Stimulated activated naive CD8-positive, alpha-beta T cell treated with anti-CD3 and anti-CD28 coated beads, Interleukin-15, amount 100 ng/mL, for 72 hours (primary cell): ENCODE measurements at regions not wholly inside any gene's neighbourhood (a gene's known extent, or its start where the extent isn't known, plus 50 kb on each side); places are given as distances from the start of the nearest gene placed in this dataset.

Experiments used
- ATAC-seq: fragments of 150-1000 bp; cut with Tn5 transposase; 2 replicates; pipeline ENCODE4 v1.10.0; 2021; ENCODE audit warnings: mild to moderate bottlenecking, moderate library complexity
- DNase-seq, 2 donors: peaks; one replicate each; pipeline ENCODE4 v3.0.0; 2021 to 2022
- H3K27ac Mint-ChIP-seq, 2 donors: one replicate each; pipeline ENCODE4 v1.8.0; 2022; ENCODE audit warnings: mild to moderate bottlenecking in 2 of 2, mixed read lengths in 2 of 2, moderate library complexity in 2 of 2
- H3K27me3 Mint-ChIP-seq: one replicate; pipeline ENCODE4 v1.8.0; 2022; ENCODE audit warnings: mixed read lengths
- H3K4me1 Mint-ChIP-seq: one replicate; pipeline ENCODE4 v1.8.0; 2022; ENCODE audit warnings: mild to moderate bottlenecking, mixed read lengths
- H3K4me3 Mint-ChIP-seq, 2 donors: one replicate each; pipeline ENCODE4 v1.8.0; 2022; ENCODE audit warnings: mild to moderate bottlenecking in 2 of 2, mixed read lengths in 2 of 2, moderate library complexity in 1 of 2
- H3K9me3 Mint-ChIP-seq, 2 donors: one replicate each; pipeline ENCODE4 v1.8.0; 2022; ENCODE audit warnings: mixed read lengths in 2 of 2

GRCh38 chr14:97943619-97944018 lies 1146.4 kb downstream of the VRK1 start:
- no peaks in the 10 kb centered on the region for H3K27me3 Mint-ChIP-seq
- DNase-seq (no peak), ATAC-seq (no peak)
- H3K9me3 Mint-ChIP-seq, result peaks cover 7 to 14% of the 10 kb centered on the region in 2 donors
- H3K27ac Mint-ChIP-seq, result peak overlapping the region in 1 of 2 donors; percentile 57
- no peak overlapping the region for H3K4me3 Mint-ChIP-seq
- H3K4me1 Mint-ChIP-seq, result peaks cover 26% of the 10 kb centered on the region

GRCh38 chr14:97944380-97944779 lies 1147.2 kb downstream of the VRK1 start:
- ATAC-seq (no peak), DNase-seq (no peak)
- peaks cover 7 to 11% of the 10 kb centered on the region in 2 donors for H3K9me3 Mint-ChIP-seq
- H3K4me3 Mint-ChIP-seq, result no peak overlapping the region
- peaks cover 26% of the 10 kb centered on the region for H3K4me1 Mint-ChIP-seq
- H3K27ac Mint-ChIP-seq, result no peak overlapping the region
- H3K27me3 Mint-ChIP-seq, result no peaks in the 10 kb centered on the region

- no peak for ATAC-seq
- H3K27ac Mint-ChIP-seq, result no peak overlapping the region
- H3K9me3 Mint-ChIP-seq, result peaks cover under 1 to 7% of the 10 kb centered on the region in 2 donors
- H3K27me3 Mint-ChIP-seq, result no peaks in the 10 kb centered on the region
- no peak overlapping the region for H3K4me3 Mint-ChIP-seq
- no peak for DNase-seq
- H3K4me1 Mint-ChIP-seq, result peaks cover 26% of the 10 kb centered on the region
Observed at GRCh38 chr14:97945631-97946030, 1148.4 kb downstream of the VRK1 start.

GRCh38 chr14:97946240-97946639 lies 1149.1 kb downstream of the VRK1 start:
- DNase-seq, result no peak
- Mint-ChIP-seq H3K4me3 (no peak overlapping the region), H3K27me3 (no peaks in the 10 kb centered on the region), H3K9me3 (peaks cover 0 to 7% of the 10 kb centered on the region in 2 donors), H3K27ac (no peak overlapping the region), H3K4me1 (peaks cover 26% of the 10 kb centered on the region)
- no peak for ATAC-seq

GRCh38 chr14:97946641-97947040 lies 1149.5 kb downstream of the VRK1 start:
- peaks cover 26% of the 10 kb centered on the region for H3K4me1 Mint-ChIP-seq
- H3K27ac Mint-ChIP-seq, result no peak overlapping the region
- no peak overlapping the region for H3K4me3 Mint-ChIP-seq
- peaks cover 0 to 6% of the 10 kb centered on the region in 2 donors for H3K9me3 Mint-ChIP-seq
- no peak for DNase-seq
- ATAC-seq, result no peak
- H3K27me3 Mint-ChIP-seq, result no peaks in the 10 kb centered on the region

- DNase-seq (no peak), ATAC-seq (no peak)
- Mint-ChIP-seq H3K4me3 (no peak overlapping the region), H3K4me1 (peaks cover 30% of the 10 kb centered on the region), H3K27ac (no peak overlapping the region), H3K27me3 (no peaks in the 10 kb centered on the region), H3K9me3 (no peaks in the 10 kb centered on the region)
Observed at GRCh38 chr14:97948841-97949240, 1151.7 kb downstream of the VRK1 start.

GRCh38 chr14:97956581-97957340 lies 1159.6 kb downstream of the VRK1 start:
- H3K27ac Mint-ChIP-seq, result no peak overlapping the region
- DNase-seq, result no peak

GRCh38 chr14:97959251-97959650 lies 1162.1 kb downstream of the VRK1 start:
- Mint-ChIP-seq H3K4me1 (peaks cover 31% of the 10 kb centered on the region), H3K27me3 (no peaks in the 10 kb centered on the region), H3K4me3 (no peak overlapping the region), H3K27ac (no peak overlapping the region), H3K9me3 (peaks cover 13 to 23% of the 10 kb centered on the region in 2 donors)
- ATAC-seq, result no peak
- DNase-seq, result no peak

More at GRCh38 chr14:97956581-97957340, 1159.6 kb downstream of the VRK1 start:
- peaks cover 32% of the 10 kb centered on the region for H3K4me1 Mint-ChIP-seq
- no peak for ATAC-seq
- H3K9me3 Mint-ChIP-seq, result peaks cover 13 to 23% of the 10 kb centered on the region in 2 donors
- H3K27me3 Mint-ChIP-seq, result no peaks in the 10 kb centered on the region
- H3K4me3 Mint-ChIP-seq, result no peak overlapping the region

GRCh38 chr14:97960436-97960835 lies 1163.3 kb downstream of the VRK1 start:
- Mint-ChIP-seq H3K9me3 (peaks cover 13 to 23% of the 10 kb centered on the region in 2 donors), H3K27ac (no peak overlapping the region), H3K4me3 (no peak overlapping the region), H3K4me1 (peaks cover 30% of the 10 kb centered on the region), H3K27me3 (no peaks in the 10 kb centered on the region)
- no peak for DNase-seq
- no peak for ATAC-seq

GRCh38 chr14:97970222-97970621 lies 1173.0 kb downstream of the VRK1 start:
- Mint-ChIP-seq H3K4me1 (peaks cover 92% of the 10 kb centered on the region), H3K27me3 (no peaks in the 10 kb centered on the region), H3K27ac (peak overlapping the region; percentile 79 to 96), H3K4me3 (peak overlapping the region; percentile 47 to 77), H3K9me3 (peaks cover 32 to 41% of the 10 kb centered on the region in 2 donors)
- ATAC-seq (peak; percentile 82), DNase-seq (no peak)

- Mint-ChIP-seq H3K27ac (peak overlapping the region; percentile 95 to 98), H3K27me3 (no peaks in the 10 kb centered on the region), H3K4me3 (peak overlapping the region; percentile 73 to 90), H3K4me1 (peaks cover 84% of the 10 kb centered on the region), H3K9me3 (peaks cover 13 to 14% of the 10 kb centered on the region in 2 donors)
- ATAC-seq (no peak), DNase-seq (no peak)
Observed at GRCh38 chr14:97975216-97975615, 1178.0 kb downstream of the VRK1 start.

- DNase-seq, result no peak
- no peaks in the 10 kb centered on the region for H3K27me3 Mint-ChIP-seq
- H3K27ac Mint-ChIP-seq, result peak overlapping the region; percentile 95 to 98
- H3K9me3 Mint-ChIP-seq, result peaks cover 6 to 8% of the 10 kb centered on the region in 2 donors
- peaks cover 77% of the 10 kb centered on the region for H3K4me1 Mint-ChIP-seq
- no peak for ATAC-seq
- H3K4me3 Mint-ChIP-seq, result peak overlapping the region; percentile 73 to 90
Observed at GRCh38 chr14:97975962-97976361, 1178.8 kb downstream of the VRK1 start.

- H3K4me1 Mint-ChIP-seq, result peaks cover 76% of the 10 kb centered on the region
- peak overlapping the region; percentile 95 to 98 for H3K27ac Mint-ChIP-seq
- no peaks in the 10 kb centered on the region for H3K27me3 Mint-ChIP-seq
- DNase-seq (peak; percentile 27 to 35), ATAC-seq (no peak)
- H3K9me3 Mint-ChIP-seq, result peaks cover under 1% of the 10 kb centered on the region in 2 donors
- peak overlapping the region; percentile 73 to 90 for H3K4me3 Mint-ChIP-seq
Observed at GRCh38 chr14:97976861-97977260, 1179.7 kb downstream of the VRK1 start.

GRCh38 chr14:97977651-97978261 lies 1180.6 kb downstream of the VRK1 start:
- ATAC-seq, result peak; percentile 93

GRCh38 chr14:97978341-97978740 lies 1181.2 kb downstream of the VRK1 start:
- no peaks in the 10 kb centered on the region for H3K9me3 Mint-ChIP-seq
- DNase-seq (peak; percentile 74 to 85), ATAC-seq (peak; percentile 89)
- H3K27ac Mint-ChIP-seq, result peak overlapping the region; percentile 96 to 98
- H3K27me3 Mint-ChIP-seq, result no peaks in the 10 kb centered on the region
- peak overlapping the region; percentile 73 to 90 for H3K4me3 Mint-ChIP-seq
- H3K4me1 Mint-ChIP-seq, result peaks cover 61% of the 10 kb centered on the region

More at GRCh38 chr14:97977651-97978261, 1180.6 kb downstream of the VRK1 start:
- peak overlapping the region; percentile 96 to 98 for H3K27ac Mint-ChIP-seq
- H3K27me3 Mint-ChIP-seq, result no peaks in the 10 kb centered on the region
- peaks cover 67% of the 10 kb centered on the region for H3K4me1 Mint-ChIP-seq
- DNase-seq, result peak; percentile 80 to 89
- H3K4me3 Mint-ChIP-seq, result peak overlapping the region; percentile 73 to 90
- no peaks in the 10 kb centered on the region for H3K9me3 Mint-ChIP-seq

- peak overlapping the region; percentile 93 to 94 for H3K27ac Mint-ChIP-seq
- no peaks in the 10 kb centered on the region for H3K27me3 Mint-ChIP-seq
- H3K4me3 Mint-ChIP-seq, result peak overlapping the region; percentile 48 to 52
- ATAC-seq (peak; percentile 83), DNase-seq (no peak)
- H3K9me3 Mint-ChIP-seq, result peaks cover 5 to 6% of the 10 kb centered on the region in 2 donors
- H3K4me1 Mint-ChIP-seq, result peaks cover 62% of the 10 kb centered on the region
Observed at GRCh38 chr14:97993508-97994019, 1196.4 kb downstream of the VRK1 start.
